HG02610 (cell line): ENCODE measurements at regions not wholly inside any gene's neighbourhood (a gene's known extent, or its start where the extent isn't known, plus 50 kb on each side); places are given as distances from the start of the nearest gene placed in this dataset.

Experiments used
- ATAC-seq: cut with Tn5 transposase; IDR thresholded peaks from one replicate; pipeline ENCODE4 v1.9.1; 2021; ENCODE audit warnings: mild to moderate bottlenecking, moderate library complexity; ENCODE audit not compliant: unreplicated experiment

DNA sequence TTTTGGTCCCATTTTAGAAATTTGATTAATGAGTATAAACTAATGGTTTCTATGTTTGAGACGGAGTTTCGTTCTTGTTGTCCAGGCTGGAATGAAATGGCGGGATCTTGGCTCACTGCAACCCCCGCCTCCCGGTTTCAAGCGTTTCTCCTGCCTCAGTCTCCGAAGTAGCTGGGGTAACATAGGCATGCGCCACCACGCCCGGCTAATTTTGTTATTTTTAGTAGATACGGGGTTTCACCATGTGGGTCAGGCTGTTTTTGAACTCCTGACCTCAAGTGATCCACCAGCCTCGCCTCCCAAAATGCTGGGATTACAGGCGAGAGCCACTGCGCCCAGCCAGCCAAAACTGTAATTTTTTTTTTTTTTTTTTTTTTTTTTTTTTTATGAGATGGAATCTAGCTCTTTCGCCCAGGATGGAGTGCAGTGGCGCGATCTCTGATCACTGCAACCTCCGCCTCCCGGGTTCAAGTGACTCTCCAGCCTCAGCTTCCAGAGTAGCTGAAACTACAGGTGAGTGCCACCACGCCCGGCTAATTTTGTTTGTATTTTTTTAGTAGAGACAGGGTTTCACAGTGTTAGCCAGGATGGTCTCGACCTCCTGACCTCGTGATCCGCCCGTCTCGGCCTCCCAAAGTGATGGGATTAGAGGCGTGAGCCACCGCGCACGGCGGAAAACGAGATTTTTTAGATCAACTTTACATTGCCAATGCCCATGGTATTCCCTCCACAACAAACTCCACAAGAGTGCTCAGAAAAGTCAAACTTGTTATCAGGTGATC is 127.8 kb downstream of the HFE start:
- no peak for ATAC-seq

DNA sequence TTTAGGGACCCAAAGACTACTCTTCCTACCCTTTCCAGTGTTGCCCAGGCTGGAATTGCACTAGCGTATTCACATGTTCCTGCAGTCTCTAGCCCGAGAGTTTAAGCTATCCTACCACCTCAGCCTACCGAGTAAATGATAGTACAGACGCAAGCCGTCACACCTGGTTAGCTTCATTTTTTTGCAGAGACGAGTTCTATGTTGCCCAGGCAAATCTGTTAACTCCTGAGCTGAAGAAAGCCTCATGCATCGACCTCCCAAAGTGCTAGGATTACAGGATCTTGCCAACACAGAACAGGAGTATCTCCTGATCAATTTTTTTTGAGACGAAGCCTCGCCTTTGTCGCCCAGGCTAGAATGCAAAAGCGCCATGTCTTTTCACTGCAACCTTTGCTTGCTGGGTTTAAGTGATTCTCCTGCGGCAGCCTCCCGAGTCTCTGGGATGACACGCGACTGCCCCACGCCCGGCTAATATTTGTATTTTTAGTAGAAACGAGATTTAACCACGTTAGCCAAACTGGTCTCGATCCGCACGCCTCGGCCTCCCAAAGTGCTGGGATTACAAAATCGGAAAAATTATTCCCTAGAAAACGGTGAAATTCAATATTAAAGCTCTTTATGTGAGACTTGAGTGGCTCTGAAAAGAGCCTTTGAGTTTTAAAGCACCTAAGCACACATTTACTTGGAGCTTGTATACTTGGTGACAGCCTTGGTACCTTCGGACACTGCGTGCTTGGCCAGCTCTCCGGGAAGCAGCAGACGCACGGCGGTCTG is 128.5 kb downstream of the HFE start:
- ATAC-seq, result peak; percentile 24

- peak; percentile 79 for ATAC-seq
Observed at GRCh38 chr6:26216359-26216885, 129.2 kb downstream of the HFE start.

- peak; percentile 47 for ATAC-seq
Observed at GRCh38 chr6:26216886-26217713, 129.9 kb downstream of the HFE start.

DNA sequence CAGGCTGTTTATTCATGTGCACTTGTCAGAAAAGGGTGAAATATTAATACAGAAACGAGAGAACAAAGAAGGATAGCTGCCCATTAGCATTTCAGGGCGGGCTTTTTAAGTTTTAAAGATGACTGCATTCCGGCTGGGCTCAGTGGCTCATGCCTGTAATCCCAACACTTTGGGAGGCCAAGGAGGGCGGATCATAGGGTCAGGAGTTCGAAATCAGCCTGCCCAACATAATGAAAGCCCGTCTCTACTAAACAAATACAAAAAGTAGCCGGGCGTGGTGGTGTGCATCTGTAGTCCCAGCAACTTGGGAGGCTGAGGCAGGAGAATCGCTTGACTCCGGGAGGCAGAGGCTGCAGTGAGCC is 130.5 kb downstream of the HFE start:
- no peak for ATAC-seq

GRCh38 chr6:26218824-26219223 is 131.6 kb downstream of the HFE start:
- ATAC-seq, result no peak

DNA sequence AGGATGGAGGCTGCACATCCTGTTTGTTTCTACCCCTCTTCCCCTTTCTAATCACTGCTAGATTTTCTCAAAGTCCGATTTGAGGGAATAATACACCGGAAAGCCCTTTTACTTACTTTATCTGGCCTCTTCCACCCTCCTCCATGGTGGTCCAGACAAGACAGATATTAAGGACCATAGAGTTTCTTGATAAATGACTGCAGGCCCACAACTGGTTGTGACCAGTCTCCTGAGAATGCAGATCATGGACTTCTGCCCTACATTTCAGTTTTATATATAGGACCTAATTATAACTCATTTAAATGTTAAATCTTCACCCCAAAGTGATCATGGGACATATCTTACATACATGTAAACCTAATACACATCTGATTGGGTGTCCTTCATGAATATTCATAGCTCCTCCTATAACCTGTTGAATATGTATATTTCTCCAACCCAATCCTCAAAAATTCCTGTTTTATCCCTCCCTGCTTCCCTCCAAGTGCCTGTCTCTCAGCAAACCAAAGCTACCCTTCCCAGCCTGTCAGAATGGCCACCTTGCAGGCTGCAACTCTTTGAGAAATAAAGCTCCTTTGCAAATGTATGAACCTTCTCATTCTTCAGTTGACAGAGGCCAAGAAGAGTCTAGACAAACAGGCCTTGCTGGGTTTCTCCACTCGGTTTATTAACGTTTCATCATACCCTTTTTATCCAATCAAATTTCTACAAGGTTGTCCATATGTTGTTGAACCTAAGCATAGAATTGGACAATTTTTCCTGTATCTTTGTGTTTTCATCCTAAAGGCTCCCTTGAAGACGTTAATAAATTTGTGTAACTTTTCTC is 133.1 kb downstream of the HFE start:
- no peak for ATAC-seq

- ATAC-seq, result no peak
Observed at GRCh38 chr6:26221186-26221585, 134.0 kb downstream of the HFE start.

DNA sequence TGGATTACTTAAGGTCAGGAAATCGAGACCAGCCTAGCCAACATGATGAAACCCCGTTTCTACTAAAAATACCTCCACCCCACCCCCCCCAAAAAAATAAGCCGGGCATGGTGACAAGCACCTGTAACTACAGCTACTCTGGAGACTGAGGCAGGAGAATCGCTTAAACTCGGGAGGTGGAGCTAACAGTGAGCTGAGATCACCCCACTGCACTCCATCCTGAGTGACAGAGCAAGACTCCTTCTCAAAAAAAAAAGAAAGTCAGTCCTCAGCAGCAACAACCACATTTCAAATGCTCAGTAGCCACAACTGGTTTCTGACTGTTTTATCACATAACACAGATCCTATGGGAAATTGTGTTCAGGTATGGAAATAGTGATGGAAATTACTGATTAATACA is 135.3 kb downstream of the HFE start:
- no peak for ATAC-seq

GRCh38 chr6:26223228-26223627 is 136.0 kb downstream of the HFE start:
- no peak for ATAC-seq

DNA sequence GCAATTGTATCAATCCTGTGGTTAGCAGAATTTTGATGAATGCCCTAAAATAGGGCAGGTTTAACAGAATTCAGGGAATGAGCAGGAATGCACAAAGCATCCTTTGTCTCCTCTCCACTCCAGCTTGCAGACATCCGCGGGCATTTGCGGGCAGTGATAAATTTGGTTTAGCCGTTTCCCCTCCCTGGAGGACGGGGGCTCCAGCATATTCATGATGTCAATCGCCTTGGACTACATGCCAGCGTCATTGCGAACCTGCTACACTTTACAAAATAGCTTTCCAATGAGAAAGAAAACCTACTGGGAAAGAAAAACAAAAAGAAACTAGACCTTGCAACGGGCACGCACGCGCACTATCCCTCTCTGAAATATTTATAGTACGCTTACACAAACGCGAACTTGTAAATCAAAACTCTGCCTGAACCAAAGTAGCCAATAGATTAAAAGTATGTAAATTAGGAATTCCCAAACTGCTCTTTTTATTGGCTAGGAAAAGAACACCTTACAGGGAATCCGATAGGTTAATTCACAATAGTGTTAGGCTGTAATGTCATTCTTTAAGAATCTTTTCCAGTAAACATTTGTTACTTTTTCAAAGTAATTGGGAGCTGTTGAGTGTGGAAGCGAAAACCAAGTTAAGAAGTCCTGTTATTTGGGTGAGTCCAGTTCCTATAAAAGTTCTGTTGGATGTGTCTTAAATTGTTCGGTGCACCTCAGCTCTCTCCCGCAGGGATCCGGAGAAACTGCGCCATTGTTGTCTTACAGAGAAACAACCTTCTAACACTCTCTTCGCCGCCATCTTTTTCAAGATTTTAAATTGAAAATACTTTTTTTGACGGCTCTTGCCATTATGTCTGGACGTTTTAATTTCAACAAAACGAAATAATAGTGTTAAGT is 136.7 kb downstream of the HFE start:
- ATAC-seq, result peak; percentile 77

DNA sequence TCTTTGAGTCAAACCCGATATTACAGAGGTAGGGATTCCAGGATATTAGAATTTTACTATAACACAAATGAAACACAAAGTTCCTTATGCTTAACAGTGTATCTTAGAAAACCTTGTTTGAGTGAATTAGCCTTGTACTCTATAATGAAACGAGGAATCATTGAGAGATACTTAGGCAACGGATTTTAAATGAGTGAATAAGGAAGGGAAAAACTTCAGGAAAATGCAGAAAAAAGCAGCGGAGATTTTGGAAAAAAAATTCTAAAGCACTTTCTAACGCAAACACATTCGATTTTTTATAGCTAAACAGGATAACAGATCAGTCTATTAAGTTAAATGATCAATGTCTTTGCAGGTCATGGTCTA is 137.3 kb downstream of the HFE start:
- ATAC-seq, result no peak

DNA sequence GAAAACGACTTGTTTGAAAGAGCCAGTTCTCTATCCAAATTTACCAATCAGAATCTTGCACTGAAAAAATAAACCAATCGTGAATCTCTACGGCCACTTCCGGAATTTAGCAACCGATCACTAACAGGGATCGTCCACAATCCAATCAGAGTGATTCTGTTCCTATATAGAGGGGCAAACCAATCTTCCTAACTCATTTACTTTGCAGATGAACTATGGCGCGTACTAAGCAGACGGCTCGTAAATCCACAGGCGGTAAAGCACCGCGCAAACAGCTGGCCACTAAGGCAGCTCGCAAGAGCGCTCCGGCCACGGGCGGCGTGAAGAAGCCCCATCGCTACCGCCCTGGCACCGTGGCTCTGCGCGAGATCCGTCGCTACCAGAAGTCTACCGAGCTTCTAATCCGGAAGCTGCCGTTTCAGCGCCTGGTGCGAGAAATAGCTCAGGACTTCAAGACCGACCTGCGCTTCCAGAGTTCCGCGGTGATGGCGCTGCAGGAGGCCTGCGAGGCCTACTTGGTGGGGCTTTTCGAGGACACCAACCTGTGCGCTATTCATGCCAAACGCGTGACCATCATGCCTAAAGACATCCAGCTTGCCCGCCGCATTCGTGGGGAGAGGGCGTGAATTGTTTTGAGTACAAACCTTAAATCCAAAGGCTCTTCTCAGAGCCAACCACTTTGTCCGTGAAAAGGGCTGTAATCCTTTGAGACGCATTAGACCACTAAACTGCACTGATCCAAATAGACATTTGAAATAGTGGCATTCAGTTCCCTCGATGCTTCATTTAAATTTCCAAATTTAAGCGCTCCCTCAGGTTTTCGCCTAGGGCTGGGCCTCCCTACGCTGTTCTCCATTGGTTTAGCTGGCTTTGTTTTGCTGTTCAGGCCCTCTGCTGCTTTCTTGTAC is 138.0 kb downstream of the HFE start:
- ATAC-seq, result no peak

DNA sequence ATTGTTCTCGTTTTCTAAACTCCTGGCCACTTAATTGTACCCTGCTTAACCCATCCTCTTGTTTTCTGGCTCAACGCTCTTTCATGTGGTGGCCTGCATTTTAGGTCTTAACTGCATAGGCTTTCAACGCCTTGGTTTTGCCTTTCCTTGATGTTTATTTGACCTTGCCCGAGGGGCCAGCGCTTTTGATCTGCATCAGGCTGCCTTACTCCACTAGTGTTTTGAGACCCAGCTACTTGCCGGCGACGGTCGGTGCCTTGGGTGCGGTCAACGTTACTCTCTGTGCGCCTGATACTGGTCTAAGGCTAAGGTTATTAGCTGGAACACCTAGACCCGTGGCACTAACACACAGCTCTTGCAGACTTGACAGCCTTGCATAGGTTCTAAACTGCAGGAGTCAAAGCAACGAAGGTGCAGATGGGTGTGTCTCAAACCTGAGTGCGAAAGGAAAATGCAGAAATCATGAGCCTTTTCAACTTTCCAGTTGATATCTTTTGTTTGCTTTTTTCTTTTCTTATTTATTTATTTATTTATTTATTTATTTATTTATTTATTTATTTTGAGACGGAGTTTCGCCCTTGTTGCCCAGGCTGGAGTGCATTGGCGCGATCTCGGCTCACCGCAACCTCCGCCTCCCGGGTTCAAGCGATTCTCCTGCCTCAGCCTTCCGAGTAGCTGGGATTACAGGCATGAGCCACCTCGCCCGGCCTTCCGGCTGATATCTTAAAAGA is 138.8 kb downstream of the HFE start:
- no peak for ATAC-seq

GRCh38 chr6:26226579-26226967 is 138.4 kb upstream of the BTN3A2 start:
- ATAC-seq, result no peak

DNA sequence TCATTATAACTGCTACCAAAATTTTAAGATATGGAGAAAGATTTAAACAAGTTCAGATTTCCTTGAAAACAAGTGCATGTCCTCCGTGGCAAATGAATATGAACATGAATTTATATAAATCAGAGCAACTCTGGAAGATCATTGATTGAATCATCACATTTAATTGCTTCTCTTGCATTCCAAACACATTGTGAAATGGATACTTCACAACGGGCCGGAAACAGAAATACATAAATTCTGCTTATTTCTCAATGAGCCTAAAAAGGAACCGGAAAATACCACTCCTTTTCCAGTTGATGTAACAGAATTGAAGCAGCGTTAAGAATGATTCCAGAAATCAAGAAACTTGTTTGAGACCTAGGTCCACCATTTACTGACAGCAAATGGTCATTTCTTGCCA is 134.6 kb upstream of the BTN3A2 start:
- no peak for ATAC-seq

DNA sequence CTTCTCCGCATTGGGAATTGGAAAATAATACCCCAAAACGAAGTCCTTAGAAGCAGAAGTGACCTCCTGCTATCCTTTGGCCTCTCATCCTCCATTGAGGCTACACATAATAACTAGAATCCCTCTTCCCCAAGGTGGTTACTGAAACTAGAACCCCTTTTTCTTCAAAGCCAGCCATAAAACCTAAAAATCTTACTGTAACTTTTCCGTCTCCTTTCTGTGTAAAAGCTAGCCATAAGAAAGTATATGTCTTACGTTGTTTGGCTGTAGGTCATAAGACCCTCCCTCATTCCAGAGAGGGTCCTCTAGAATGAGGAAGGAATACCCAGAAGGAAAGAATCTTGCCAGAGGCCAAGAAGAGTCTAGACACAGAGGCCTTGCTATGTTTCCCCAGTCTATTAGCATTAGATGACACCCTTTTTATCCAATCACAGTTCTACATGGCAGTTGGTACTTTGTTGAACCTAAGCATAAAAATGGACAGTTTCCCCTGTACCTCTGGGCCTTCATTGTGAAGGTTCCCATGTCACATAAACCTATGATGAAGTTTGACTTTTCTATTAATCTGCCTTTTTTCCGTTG is 133.9 kb upstream of the BTN3A2 start:
- no peak for ATAC-seq
